ENCODE measurements at regions not wholly inside any gene's neighbourhood (a gene's known extent, or its start where the extent isn't known, plus 50 kb on each side); places are given as distances from the start of the nearest gene placed in this dataset.

GRCh38 chr14:34345718-34346465, 116.1 kb downstream of the SPTSSA start:
- H2AFZ ChIP-seq (ENCODE audit: low read length): no peak overlapping the region
- H3K4me1 ChIP-seq (ENCODE audit: insufficient read depth, low read length): no peaks in the 10 kb centered on the region
- peak; percentile 20; the same call in 1 of the 2 replicates for TF ChIP-seq SALL1 (CRISPR knock-in tag; IDR thresholded peaks at IDR 0.05)
- peak; percentile 9 for TF ChIP-seq NFYB (CRISPR knock-in tag; IDR thresholded peaks at IDR 0.05)
- TF ChIP-seq BRD4 (CRISPR knock-in tag; IDR thresholded peaks at IDR 0.05): 0 out of 2 replicates have a peak, but pooled peaks have one; percentile 25
- TF ChIP-seq ZBTB8A (CRISPR knock-in tag; IDR thresholded peaks at IDR 0.05; ENCODE audit: borderline replicate concordance, low read depth): no peak
- peak; percentile 96 for TF ChIP-seq ZNF850 (CRISPR knock-in tag; conservative IDR thresholded peaks at IDR 0.05)
- TF ChIP-seq ZNF24 (IDR thresholded peaks at IDR 0.05): no peak
- TF ChIP-seq ZNF383 (CRISPR knock-in tag; IDR thresholded peaks at IDR 0.05; ENCODE audit: borderline replicate concordance): 0 out of 2 replicates have a peak, but pooled peaks have one; percentile 22
- no peak for TF ChIP-seq PRPF4 (IDR thresholded peaks at IDR 0.05; ENCODE audit: low read depth, low read length, poor library complexity, severe bottlenecking)
- H3K27me3 ChIP-seq (ENCODE audit: control insufficient read depth in 1 of 2, insufficient read depth in 2 of 2, low read length in 2 of 2): no peaks in the 10 kb centered on the region
- no peak overlapping the region for H3K9ac ChIP-seq (ENCODE audit: insufficient read depth, low read depth, low read length)
- no peaks in the 10 kb centered on the region for H4K20me1 ChIP-seq (ENCODE audit: insufficient read depth, low read length)
- in situ Hi-C loops (cut with HindIII; ENCODE audit: extremely low pct_ligation_motif_present, low pct_unique_long_range_greater_than_20kb) (no loop called here), intact Hi-C loops (cut with micrococcal nuclease; ENCODE audit: unreplicated experiment) (no loop called here)
- CTCF ChIA-PET (ENCODE audit: low intra/inter-chr PET ratio, low total read pairs): no interaction called here
- no peak overlapping the region for H3K4me2 ChIP-seq (ENCODE audit: low read depth, low read length)
- no peak overlapping the region for H3K4me3 ChIP-seq (replicated peaks in 1 of 3; ENCODE audit: insufficient read depth in 1 of 3, low read depth in 2 of 3, low read length in 3 of 3)
- POLR2A ChIA-PET: no interaction called here
- ATAC-seq: peak; percentile 48
- no peak for DNase-seq (ENCODE audit: low spot score)
- H3K27ac ChIP-seq (ENCODE audit: extremely low read length, insufficient read depth, low read length): no peak overlapping the region
- FAIRE-seq: no peak
- 81% methylated on average over 26 of the region's 26 CpGs for WGBS (ENCODE audit: low lambda C conversion rate)
- H3K36me3 ChIP-seq (replicated peaks in 1 of 2; ENCODE audit: control insufficient read depth in 1 of 2, insufficient read depth in 2 of 2, low read length in 2 of 2): no peaks in the 10 kb centered on the region
- H3K79me2 ChIP-seq (ENCODE audit: insufficient read depth, low read length): no peaks in the 10 kb centered on the region
- no peaks in the 10 kb centered on the region for H3K9me3 ChIP-seq (ENCODE audit: low read length)
- no TSS peak for BruUV-seq (replicated peaks)

GRCh38 chr14:34344318-34344717, 117.7 kb downstream of the SPTSSA start:
- BruUV-seq (replicated peaks): no TSS peak
- Histone ChIP-seq H2AFZ (ENCODE audit: low read length) (no peak overlapping the region), H3K9me3 (ENCODE audit: low read length) (no peaks in the 10 kb centered on the region), H3K27ac (ENCODE audit: extremely low read length, insufficient read depth, low read length) (no peak overlapping the region), H3K4me1 (ENCODE audit: insufficient read depth, low read length) (no peaks in the 10 kb centered on the region), H3K4me2 (ENCODE audit: low read depth, low read length) (no peak overlapping the region), H3K36me3 (replicated peaks in 1 of 2; ENCODE audit: control insufficient read depth in 1 of 2, insufficient read depth in 2 of 2, low read length in 2 of 2) (no peaks in the 10 kb centered on the region), H3K27me3 (ENCODE audit: control insufficient read depth in 1 of 2, insufficient read depth in 2 of 2, low read length in 2 of 2) (no peaks in the 10 kb centered on the region), H3K79me2 (ENCODE audit: insufficient read depth, low read length) (no peaks in the 10 kb centered on the region), H4K20me1 (ENCODE audit: insufficient read depth, low read length) (no peaks in the 10 kb centered on the region), H3K9ac (ENCODE audit: insufficient read depth, low read depth, low read length) (no peak overlapping the region), H3K4me3 (replicated peaks in 1 of 3; ENCODE audit: insufficient read depth in 1 of 3, low read depth in 2 of 3, low read length in 3 of 3) (no peak overlapping the region)
- ChIA-PET POLR2A (no interaction called here), CTCF (ENCODE audit: low intra/inter-chr PET ratio, low total read pairs) (no interaction called here)
- no peak for ATAC-seq
- DNase-seq (ENCODE audit: low spot score): no peak
- WGBS (ENCODE audit: low lambda C conversion rate): 11% methylated on average over 5 of the region's 5 CpGs
- in situ Hi-C loops (cut with HindIII; ENCODE audit: extremely low pct_ligation_motif_present, low pct_unique_long_range_greater_than_20kb) (no loop called here), intact Hi-C loops (cut with micrococcal nuclease; ENCODE audit: unreplicated experiment) (no loop called here)
- no peak for FAIRE-seq
- TF ChIP-seq MLX (CRISPR knock-in tag; IDR thresholded peaks at IDR 0.05) (no peak), ZBTB42 (CRISPR knock-in tag; IDR thresholded peaks at IDR 0.05) (no peak), TCF12 (IDR thresholded peaks at IDR 0.05) (no peak), TCF12 (CRISPR knock-in tag; IDR thresholded peaks at IDR 0.05) (no peak), TMF1 (CRISPR knock-in tag; IDR thresholded peaks at IDR 0.05; ENCODE audit: low read depth) (no peak), ZNF749 (CRISPR knock-in tag; IDR thresholded peaks at IDR 0.05; ENCODE audit: borderline replicate concordance) (no peak), ZFP90 (CRISPR knock-in tag; IDR thresholded peaks at IDR 0.05; ENCODE audit: borderline replicate concordance) (no peak), SNAPC5 (CRISPR knock-in tag; IDR thresholded peaks at IDR 0.05; ENCODE audit: borderline replicate concordance) (no peak), SNRNP70 (IDR thresholded peaks at IDR 0.05; ENCODE audit: low read depth, low read length) (no peak), ZNF350 (CRISPR knock-in tag; IDR thresholded peaks at IDR 0.05; ENCODE audit: borderline replicate concordance, low read depth) (no peak), ZBTB7A (CRISPR knock-in tag; IDR thresholded peaks at IDR 0.05) (no peak), ATF5 (CRISPR knock-in tag; IDR thresholded peaks at IDR 0.05; ENCODE audit: low read depth) (no peak)

Measured in HepG2 (cell line).